Lower leg skin (tissue), 3 donors: ENCODE measurements at regions not wholly inside any gene's neighbourhood (a gene's known extent, or its start where the extent isn't known, plus 50 kb on each side); places are given as distances from the start of the nearest gene placed in this dataset.

Experiments
- CTCF ChIP-seq, 3 donors: fragments of 450-650 bp; IDR thresholded peaks; one replicate each; pipeline ENCODE4 v1.5.1; 2016; ENCODE audit warnings: antibody characterized with exemption in 3 of 3, mild to moderate bottlenecking in 3 of 3, moderate library complexity in 2 of 3
- POLR2A ChIP-seq, 2 donors: fragments of 450-650 bp; IDR thresholded peaks; one replicate each; pipeline ENCODE4 v1.6.1; 2016 to 2017; ENCODE audit warnings: antibody characterized with exemption in 2 of 2, mild to moderate bottlenecking in 1 of 2, moderate library complexity in 1 of 2

GRCh38 chr5:26791021-26791420 lies 247.4 kb downstream of the CDH9 start:
- TF ChIP-seq CTCF (IDR thresholded peaks at IDR 0.05) (no peak), POLR2A (IDR thresholded peaks at IDR 0.05) (no peak)
